Mammary epithelial cell (primary cell): ENCODE measurements at regions not wholly inside any gene's neighbourhood (a gene's known extent, or its start where the extent isn't known, plus 50 kb on each side); places are given as distances from the start of the nearest gene placed in this dataset.

Source experiments
- CTCF ChIP-seq, 2 donors: IDR thresholded peaks in 1 of 2; conservative IDR thresholded peaks in 1 of 2; 2 replicates each; pipeline ENCODE4 v1.5.1; 2011 to 2012; ENCODE audit warnings: inconsistent platforms in 2 of 2, low read length in 2 of 2, mild to moderate bottlenecking in 2 of 2, control low read depth in 1 of 2, low read depth in 1 of 2; ENCODE audit not compliant: insufficient read depth in 1 of 2; ENCODE audit errors: extremely low read depth in 1 of 2
- EZH2 ChIP-seq: IDR thresholded peaks from 2 replicates; pipeline ENCODE4 v1.6.1; 2012; ENCODE audit warnings: low read length, inconsistent platforms, borderline replicate concordance

GRCh38 chr12:13347241-13348043, 150.9 kb downstream of the EMP1 start:
- TF ChIP-seq CTCF (conservative IDR thresholded peaks at IDR 0.05 in 1 of 2, IDR thresholded peaks at IDR 0.05 in 1 of 2; ENCODE audit: extremely low read depth in 1 of 2, insufficient read depth in 1 of 2, low read depth in 1 of 2, low read length in 2 of 2): no peak
- TF ChIP-seq EZH2: no peak
